ENCODE measurements at regions not wholly inside any gene's neighbourhood (a gene's known extent, or its start where the extent isn't known, plus 50 kb on each side); places are given as distances from the start of the nearest gene placed in this dataset.
"Not testable (repeated sequence)": the region's sequence is repeated elsewhere in the genome, so short reads cannot be mapped to it uniquely, and the experiment has no call there.

GRCh38 chr6:112659912-112660311 lies 312.8 kb downstream of the RFPL4B start:
- DNase-seq (ENCODE audit: low spot score), result no peak

GRCh38 chr6:112660626-112661025 lies 313.5 kb downstream of the RFPL4B start:
- no peak for DNase-seq (ENCODE audit: low spot score)

- no peak for DNase-seq (ENCODE audit: low spot score)
Measured at GRCh38 chr6:112663698-112664097, 316.6 kb downstream of the RFPL4B start.

GRCh38 chr6:112665114-112665513 lies 318.0 kb downstream of the RFPL4B start:
- no peak for DNase-seq (ENCODE audit: low spot score)

GRCh38 chr6:112665815-112666214 lies 318.7 kb downstream of the RFPL4B start:
- no peak for DNase-seq (ENCODE audit: low spot score)

GRCh38 chr6:112667427-112667826 lies 320.3 kb downstream of the RFPL4B start:
- DNase-seq (ENCODE audit: low spot score), result no peak

GRCh38 chr6:112680091-112680490 lies 333.0 kb downstream of the RFPL4B start:
- DNase-seq (ENCODE audit: low spot score), result no peak

GRCh38 chr6:112682071-112682470 lies 334.9 kb downstream of the RFPL4B start:
- no peak for DNase-seq (ENCODE audit: low spot score)

- DNase-seq (ENCODE audit: low spot score), result no peak
Measured at GRCh38 chr6:112683106-112683505, 336.0 kb downstream of the RFPL4B start.

GRCh38 chr6:112683926-112684325 lies 336.8 kb downstream of the RFPL4B start:
- DNase-seq (ENCODE audit: low spot score), result no peak

- not testable (repeated sequence) for DNase-seq (ENCODE audit: low spot score)
Measured at GRCh38 chr6:112685521-112686220, 338.5 kb downstream of the RFPL4B start.

GRCh38 chr6:112688487-112689165 lies 341.5 kb downstream of the RFPL4B start:
- not testable (repeated sequence) for DNase-seq (ENCODE audit: low spot score)

GRCh38 chr6:112689183-112689858 lies 342.2 kb downstream of the RFPL4B start:
- DNase-seq (ENCODE audit: low spot score), result not testable (repeated sequence)

- no peak for DNase-seq (ENCODE audit: low spot score)
Measured at GRCh38 chr6:112690497-112691202, 343.5 kb downstream of the RFPL4B start.

GRCh38 chr6:112691289-112691688 lies 344.2 kb downstream of the RFPL4B start:
- no peak for DNase-seq (ENCODE audit: low spot score)

GRCh38 chr6:112695001-112695400 lies 347.9 kb downstream of the RFPL4B start:
- no peak for DNase-seq (ENCODE audit: low spot score)

GRCh38 chr6:112697265-112697664 lies 350.1 kb downstream of the RFPL4B start:
- no peak for DNase-seq (ENCODE audit: low spot score)

GRCh38 chr6:112701201-112701600 lies 354.1 kb downstream of the RFPL4B start:
- DNase-seq (ENCODE audit: low spot score), result no peak

GRCh38 chr6:112710710-112711109 lies 363.6 kb downstream of the RFPL4B start:
- DNase-seq (ENCODE audit: low spot score), result no peak

- DNase-seq (ENCODE audit: low spot score), result no peak
Measured at GRCh38 chr6:112713402-112713801, 366.3 kb downstream of the RFPL4B start.

GRCh38 chr6:112717401-112717800 lies 370.3 kb downstream of the RFPL4B start:
- no peak for DNase-seq (ENCODE audit: low spot score)

- no peak for DNase-seq (ENCODE audit: low spot score)
Measured at GRCh38 chr6:112717856-112718255, 370.7 kb downstream of the RFPL4B start.
